Chondrocyte (in vitro differentiated cells): ENCODE measurements at regions not wholly inside any gene's neighbourhood (a gene's known extent, or its start where the extent isn't known, plus 50 kb on each side); places are given as distances from the start of the nearest gene placed in this dataset.

Experiments
- DNase-seq: peaks from one replicate; pipeline ENCODE4 v3.0.0; 2021; ENCODE audit warnings: mixed read lengths, low spot score
- H3K27ac Mint-ChIP-seq: one replicate; pipeline ENCODE4 v1.8.0; 2021; ENCODE audit warnings: mild to moderate bottlenecking, moderate library complexity, mixed read lengths; ENCODE audit not compliant: unreplicated experiment
- H3K27me3 Mint-ChIP-seq: 2 replicates; pipeline ENCODE4 v1.8.0; 2021; ENCODE audit warnings: low read depth, mixed read lengths
- H3K36me3 Mint-ChIP-seq: 2 replicates; pipeline ENCODE4 v1.8.0; 2021; ENCODE audit warnings: low read depth, mixed read lengths
- H3K4me1 Mint-ChIP-seq: 2 replicates; pipeline ENCODE4 v1.8.0; 2021; ENCODE audit warnings: low read depth, mild to moderate bottlenecking, mixed read lengths
- H3K4me3 Mint-ChIP-seq: one replicate; pipeline ENCODE4 v1.8.0; 2021; ENCODE audit warnings: mild to moderate bottlenecking, moderate library complexity, mixed read lengths; ENCODE audit not compliant: unreplicated experiment
- H3K9me3 Mint-ChIP-seq: 2 replicates; pipeline ENCODE4 v1.8.0; 2021; ENCODE audit warnings: low read depth, mixed read lengths
- TF ChIP-seq, protein P1 (sequence below): fragments of 200-600 bp; sonication (generic); IDR thresholded peaks from 2 replicates; pipeline ENCODE4 v1.5.0; 2021; ENCODE audit warnings: antibody characterized with exemption, mild to moderate bottlenecking, moderate library complexity

DNA sequence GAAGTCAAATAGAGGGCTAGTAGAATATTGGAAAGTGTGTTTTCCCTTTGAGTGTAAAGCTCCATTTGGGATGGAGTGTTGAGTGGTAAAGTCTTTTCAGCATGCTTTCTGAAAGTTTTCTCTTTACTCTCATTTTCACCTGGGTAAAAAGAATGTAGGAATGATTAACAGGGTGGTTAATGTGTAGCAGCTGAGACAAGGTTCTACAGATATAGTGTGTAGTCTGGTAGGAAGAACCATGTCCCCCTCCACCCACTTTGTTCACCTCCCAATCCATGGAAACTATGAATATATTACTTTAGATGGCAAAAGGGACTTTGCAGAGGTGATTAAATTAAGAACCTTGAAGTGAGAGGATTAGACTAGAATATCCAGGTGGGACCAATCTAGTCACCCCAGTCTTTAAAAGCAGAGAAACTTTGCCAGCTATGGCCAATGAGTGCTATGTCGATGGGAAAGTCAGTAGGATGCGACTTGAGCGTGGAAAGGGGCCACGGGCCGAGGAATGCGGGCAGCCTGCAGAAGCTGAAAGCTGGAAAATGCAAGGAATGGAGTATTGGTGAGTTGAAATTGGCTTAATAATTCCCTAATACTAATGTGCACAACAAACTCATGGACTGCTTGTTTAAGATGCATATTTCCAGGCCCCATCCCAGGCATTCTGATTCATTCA, 166.3 kb upstream of the AHR start:
- Mint-ChIP-seq H3K4me3 (no peak overlapping the region), H3K9me3 (no peaks in the 10 kb centered on the region), H3K4me1 (peaks cover 14% of the 10 kb centered on the region), H3K27ac (no peak overlapping the region), H3K27me3 (no peaks in the 10 kb centered on the region), H3K36me3 (no peaks in the 10 kb centered on the region)
- TF ChIP-seq, protein P1, sequence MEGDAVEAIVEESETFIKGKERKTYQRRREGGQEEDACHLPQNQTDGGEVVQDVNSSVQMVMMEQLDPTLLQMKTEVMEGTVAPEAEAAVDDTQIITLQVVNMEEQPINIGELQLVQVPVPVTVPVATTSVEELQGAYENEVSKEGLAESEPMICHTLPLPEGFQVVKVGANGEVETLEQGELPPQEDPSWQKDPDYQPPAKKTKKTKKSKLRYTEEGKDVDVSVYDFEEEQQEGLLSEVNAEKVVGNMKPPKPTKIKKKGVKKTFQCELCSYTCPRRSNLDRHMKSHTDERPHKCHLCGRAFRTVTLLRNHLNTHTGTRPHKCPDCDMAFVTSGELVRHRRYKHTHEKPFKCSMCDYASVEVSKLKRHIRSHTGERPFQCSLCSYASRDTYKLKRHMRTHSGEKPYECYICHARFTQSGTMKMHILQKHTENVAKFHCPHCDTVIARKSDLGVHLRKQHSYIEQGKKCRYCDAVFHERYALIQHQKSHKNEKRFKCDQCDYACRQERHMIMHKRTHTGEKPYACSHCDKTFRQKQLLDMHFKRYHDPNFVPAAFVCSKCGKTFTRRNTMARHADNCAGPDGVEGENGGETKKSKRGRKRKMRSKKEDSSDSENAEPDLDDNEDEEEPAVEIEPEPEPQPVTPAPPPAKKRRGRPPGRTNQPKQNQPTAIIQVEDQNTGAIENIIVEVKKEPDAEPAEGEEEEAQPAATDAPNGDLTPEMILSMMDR = no peak
- no peak for DNase-seq

DNA sequence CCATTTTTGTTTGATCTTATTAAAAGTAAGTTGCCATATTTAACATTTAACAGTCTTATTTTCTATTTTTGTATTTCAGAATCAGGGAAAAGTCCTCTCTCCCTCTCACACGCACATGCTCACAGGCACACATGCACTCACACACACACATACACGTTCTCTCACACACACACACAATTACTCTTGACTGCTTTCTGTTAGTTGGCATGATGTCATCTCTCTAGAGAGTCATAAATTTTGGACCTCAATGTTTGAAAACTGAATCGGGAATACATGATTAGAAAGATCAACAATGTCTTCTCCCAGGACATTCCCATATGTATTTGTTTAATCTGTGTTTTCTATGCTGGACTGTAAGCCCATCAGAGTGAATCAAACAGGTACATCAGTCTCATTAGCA, 165.7 kb upstream of the AHR start:
- no peaks in the 10 kb centered on the region for H3K36me3 Mint-ChIP-seq

DNA sequence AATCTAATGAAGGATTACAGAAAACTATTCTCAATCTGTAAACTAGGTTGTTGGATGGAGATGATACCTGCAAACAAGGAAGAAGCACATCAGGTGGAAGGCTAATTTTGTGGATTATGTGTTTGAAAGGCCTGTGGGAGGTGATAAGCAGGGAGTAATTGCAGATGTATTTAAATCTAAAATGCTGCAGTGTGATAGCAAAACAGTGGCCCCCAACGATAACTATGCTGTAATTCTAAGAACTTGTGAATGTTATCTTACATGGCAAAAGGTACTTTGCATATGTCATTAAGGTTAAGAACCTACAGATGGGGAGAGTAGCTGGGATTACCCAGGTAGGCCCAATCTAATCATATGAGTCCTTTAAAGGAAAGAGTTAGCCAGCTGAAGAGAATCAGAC, 164.5 kb upstream of the AHR start:
- H3K36me3 Mint-ChIP-seq = no peaks in the 10 kb centered on the region
- H3K27me3 Mint-ChIP-seq = no peaks in the 10 kb centered on the region
- no peak overlapping the region for H3K4me3 Mint-ChIP-seq
- TF ChIP-seq, protein P1 = no peak
- DNase-seq = no peak
- peaks cover 21% of the 10 kb centered on the region for H3K4me1 Mint-ChIP-seq
- H3K27ac Mint-ChIP-seq = no peak overlapping the region
- no peaks in the 10 kb centered on the region for H3K9me3 Mint-ChIP-seq

More for the DNA sequence above, 165.7 kb upstream of the AHR start:
- no peaks in the 10 kb centered on the region for H3K9me3 Mint-ChIP-seq
- H3K4me3 Mint-ChIP-seq = no peak overlapping the region
- TF ChIP-seq, protein P1 = no peak
- no peak for DNase-seq
- H3K4me1 Mint-ChIP-seq = peaks cover 17% of the 10 kb centered on the region
- H3K27me3 Mint-ChIP-seq = no peaks in the 10 kb centered on the region
- H3K27ac Mint-ChIP-seq = no peak overlapping the region

DNA sequence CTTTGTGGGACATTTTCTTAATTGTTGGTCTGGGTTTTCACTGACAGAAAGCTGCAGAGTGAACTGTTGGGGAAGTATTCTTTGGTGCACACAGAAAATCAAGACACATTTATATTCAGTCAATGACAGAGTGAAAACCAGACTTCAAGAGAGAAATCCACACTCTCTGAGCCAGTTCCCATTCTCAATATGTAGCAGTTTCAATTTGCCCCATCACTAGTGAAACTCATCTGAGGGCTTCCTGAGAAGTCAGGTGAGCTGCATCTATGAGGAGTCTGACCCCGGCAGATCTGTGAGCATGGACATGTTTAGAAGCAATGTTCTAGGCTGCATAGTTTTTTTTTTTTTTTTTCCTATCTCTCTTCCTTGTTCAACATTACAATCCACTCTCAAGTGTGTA, 163.7 kb upstream of the AHR start:
- Mint-ChIP-seq H3K27me3 (no peaks in the 10 kb centered on the region), H3K4me1 (peaks cover 28% of the 10 kb centered on the region), H3K36me3 (no peaks in the 10 kb centered on the region), H3K9me3 (no peaks in the 10 kb centered on the region), H3K4me3 (no peak overlapping the region), H3K27ac (no peak overlapping the region)
- TF ChIP-seq, protein P1 = no peak
- DNase-seq = no peak

DNA sequence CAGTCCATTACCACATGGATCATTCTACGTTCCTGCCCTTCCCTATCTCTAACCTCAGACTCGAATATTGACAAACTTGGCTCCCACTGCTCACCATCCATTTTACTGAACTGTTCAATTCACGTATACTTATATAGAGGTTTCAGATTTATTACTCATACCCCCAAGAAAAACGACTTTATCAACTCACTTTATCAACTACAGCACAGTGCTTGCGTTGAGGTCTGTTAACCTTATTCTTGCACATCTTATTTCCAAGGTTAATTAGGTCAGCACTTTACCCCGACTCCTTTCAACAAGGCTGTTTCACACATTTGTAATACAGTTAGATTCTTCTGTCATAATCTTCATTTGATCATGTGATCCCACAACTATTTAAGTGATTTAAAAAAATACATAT, 162.3 kb upstream of the AHR start:
- Mint-ChIP-seq H3K4me3 (no peak overlapping the region), H3K27me3 (no peaks in the 10 kb centered on the region), H3K9me3 (no peaks in the 10 kb centered on the region), H3K36me3 (no peaks in the 10 kb centered on the region), H3K4me1 (peaks cover 21% of the 10 kb centered on the region), H3K27ac (no peak overlapping the region)
- DNase-seq = no peak
- TF ChIP-seq, protein P1 = no peak
